PFSK-1 (cell line): ENCODE measurements at regions not wholly inside any gene's neighbourhood (a gene's known extent, or its start where the extent isn't known, plus 50 kb on each side); places are given as distances from the start of the nearest gene placed in this dataset.

Source experiments
- POLR2AphosphoS5 ChIP-seq: IDR thresholded peaks from 2 replicates; pipeline ENCODE4 v1.6.1; 2012; ENCODE audit warnings: low read depth, mild to moderate bottlenecking, control low read depth, low read length, moderate library complexity
- REST ChIP-seq, 2 experiments: IDR thresholded peaks; 2 replicates each; pipeline versions ENCODE4 v1.6.1 to v1.8.0; 2011 to 2012; ENCODE audit warnings: low read depth in 2 of 2, low read length in 2 of 2, control low read depth in 1 of 2, inconsistent platforms in 1 of 2, mild to moderate bottlenecking in 1 of 2, moderate library complexity in 1 of 2; ENCODE audit not compliant: insufficient read depth in 1 of 2

DNA sequence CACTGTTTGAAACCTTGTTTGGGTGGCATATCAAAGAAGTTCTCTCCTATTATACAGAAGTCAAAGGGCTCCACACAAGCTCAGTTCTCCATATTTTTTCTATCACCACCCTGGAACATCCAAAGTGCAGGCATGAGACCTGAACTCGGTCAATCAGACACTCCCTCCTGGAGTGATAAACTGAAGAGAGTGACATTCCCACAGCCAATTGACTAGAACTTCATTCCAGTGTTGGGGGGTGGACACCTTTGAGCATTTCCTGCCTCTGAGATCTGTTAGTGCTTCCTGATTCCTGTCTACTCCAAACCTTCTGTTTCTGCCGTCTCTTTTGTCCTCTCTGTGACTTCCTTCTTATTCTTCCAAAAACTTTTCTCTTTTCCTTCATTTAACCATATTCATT, 220.7 kb upstream of the NOX3 start:
- TF ChIP-seq POLR2AphosphoS5 (no peak), REST (IDR thresholded peaks at IDR 0.05; ENCODE audit: insufficient read depth in 1 of 2, low read depth in 2 of 2, low read length in 2 of 2) (no peak)
